ENCODE measurements at regions not wholly inside any gene's neighbourhood (a gene's known extent, or its start where the extent isn't known, plus 50 kb on each side); places are given as distances from the start of the nearest gene placed in this dataset.

GRCh38 chr2:175362331-175362730 is 180.8 kb upstream of the ATP5MC3 start:
- H3K27me3 Mint-ChIP-seq (ENCODE audit: unreplicated experiment), result no peaks in the 10 kb centered on the region

GRCh38 chr2:175359710-175360109 is 178.2 kb upstream of the ATP5MC3 start:
- no peak overlapping the region for H3K4me3 Mint-ChIP-seq (ENCODE audit: unreplicated experiment)
- H3K27ac Mint-ChIP-seq (ENCODE audit: unreplicated experiment), result no peak overlapping the region
- no peaks in the 10 kb centered on the region for H3K27me3 Mint-ChIP-seq (ENCODE audit: unreplicated experiment)
- H3K36me3 Mint-ChIP-seq (ENCODE audit: unreplicated experiment), result no peaks in the 10 kb centered on the region
- TF ChIP-seq CTCF (IDR thresholded peaks at IDR 0.05; ENCODE audit: partially characterized antibody, unreplicated experiment), result no peak
- peaks cover 3% of the 10 kb centered on the region for H3K4me1 Mint-ChIP-seq (ENCODE audit: low read depth, unreplicated experiment)
- peaks cover 2% of the 10 kb centered on the region for H3K9me3 Mint-ChIP-seq (ENCODE audit: unreplicated experiment)
- DNase-seq, result no peak

More at GRCh38 chr2:175362331-175362730, 180.8 kb upstream of the ATP5MC3 start:
- Mint-ChIP-seq H3K4me1 (ENCODE audit: low read depth, unreplicated experiment) (peaks cover 5% of the 10 kb centered on the region), H3K36me3 (ENCODE audit: unreplicated experiment) (no peaks in the 10 kb centered on the region), H3K27ac (ENCODE audit: unreplicated experiment) (no peak overlapping the region), H3K4me3 (ENCODE audit: unreplicated experiment) (no peak overlapping the region), H3K9me3 (ENCODE audit: unreplicated experiment) (peaks cover 2% of the 10 kb centered on the region)
- no peak for TF ChIP-seq CTCF (IDR thresholded peaks at IDR 0.05; ENCODE audit: partially characterized antibody, unreplicated experiment)
- no peak for DNase-seq

GRCh38 chr2:175356901-175357300 is 175.4 kb upstream of the ATP5MC3 start:
- no peak overlapping the region for H3K4me3 Mint-ChIP-seq (ENCODE audit: unreplicated experiment)
- H3K4me1 Mint-ChIP-seq (ENCODE audit: low read depth, unreplicated experiment), result no peaks in the 10 kb centered on the region
- DNase-seq, result no peak
- H3K36me3 Mint-ChIP-seq (ENCODE audit: unreplicated experiment), result no peaks in the 10 kb centered on the region
- TF ChIP-seq CTCF (IDR thresholded peaks at IDR 0.05; ENCODE audit: partially characterized antibody, unreplicated experiment), result no peak
- H3K9me3 Mint-ChIP-seq (ENCODE audit: unreplicated experiment), result peaks cover 5% of the 10 kb centered on the region
- no peak overlapping the region for H3K27ac Mint-ChIP-seq (ENCODE audit: unreplicated experiment)
- peaks cover 5% of the 10 kb centered on the region for H3K27me3 Mint-ChIP-seq (ENCODE audit: unreplicated experiment)

GRCh38 chr2:175355246-175355645 is 173.7 kb upstream of the ATP5MC3 start:
- Mint-ChIP-seq H3K27ac (ENCODE audit: unreplicated experiment) (no peak overlapping the region), H3K4me1 (ENCODE audit: low read depth, unreplicated experiment) (no peaks in the 10 kb centered on the region), H3K27me3 (ENCODE audit: unreplicated experiment) (peaks cover 5% of the 10 kb centered on the region), H3K4me3 (ENCODE audit: unreplicated experiment) (no peak overlapping the region), H3K9me3 (ENCODE audit: unreplicated experiment) (peaks cover 5% of the 10 kb centered on the region), H3K36me3 (ENCODE audit: unreplicated experiment) (no peaks in the 10 kb centered on the region)
- DNase-seq, result no peak
- no peak for TF ChIP-seq CTCF (IDR thresholded peaks at IDR 0.05; ENCODE audit: partially characterized antibody, unreplicated experiment)

- Mint-ChIP-seq H3K27me3 (ENCODE audit: unreplicated experiment) (peaks cover 5% of the 10 kb centered on the region), H3K36me3 (ENCODE audit: unreplicated experiment) (no peaks in the 10 kb centered on the region), H3K27ac (ENCODE audit: unreplicated experiment) (no peak overlapping the region), H3K4me1 (ENCODE audit: low read depth, unreplicated experiment) (no peaks in the 10 kb centered on the region), H3K4me3 (ENCODE audit: unreplicated experiment) (no peak overlapping the region), H3K9me3 (ENCODE audit: unreplicated experiment) (peaks cover 5% of the 10 kb centered on the region)
- no peak for DNase-seq
- no peak for TF ChIP-seq CTCF (IDR thresholded peaks at IDR 0.05; ENCODE audit: partially characterized antibody, unreplicated experiment)
These were observed 171.8 kb upstream of the ATP5MC3 start for GRCh38 chr2:175353275-175353674.
